SK-N-SH (cell line): ENCODE measurements at regions not wholly inside any gene's neighbourhood (a gene's known extent, or its start where the extent isn't known, plus 50 kb on each side); places are given as distances from the start of the nearest gene placed in this dataset.
A peak's percentile ranks its signal among the peaks of the same experiment; 100 is the strongest.

Experiments
- CTCF ChIA-PET: fragments of 300-600, 350-600 bp; formaldehyde crosslinking; extraction: SDS; loops from one replicate; lab custom pipeline; 2021; lab: Yijun Ruan, JAX
- POLR2A ChIA-PET: fragments of 350-600 bp; sonication (Branson Sonifier 250); formaldehyde crosslinking; extraction: SDS; loops from one replicate; lab custom pipeline; 2020; ENCODE audit warnings: antibody characterized with exemption, inconsistent platforms; lab: Yijun Ruan, JAX
- DNase-seq: peaks from one replicate; pipeline ENCODE4 v3.0.0; 2012
- H2AFZ ChIP-seq: fragments of 200-600 bp; sonication (generic); 2 replicates; pipeline ENCODE4 v1.8.1; 2016; ENCODE audit warnings: antibody characterized with exemption, mild to moderate bottlenecking, low read depth
- H3F3A ChIP-seq: fragments of 200-600 bp; sonication (generic); replicated peaks from 2 replicates; pipeline ENCODE3; 2016; ENCODE audit warnings: antibody characterized with exemption, mild to moderate bottlenecking; ENCODE audit not compliant: insufficient read depth
- H3K27ac ChIP-seq, 2 experiments: fragments of 200-500 bp in 1 of 2; fragments of 200-600 bp in 1 of 2; sonication (Bioruptor generic) in 1 of 2; sonication (generic), shearing (Covaris generic) in 1 of 2; 2 replicates each; pipeline versions ENCODE4 v1.5.1 to v1.6.1; 2014 to 2016; ENCODE audit warnings: low read depth in 2 of 2, inconsistent platforms in 1 of 2, low read length in 1 of 2, mild to moderate bottlenecking in 1 of 2, mixed read lengths in 1 of 2
- H3K27me3 ChIP-seq: fragments of 200-600 bp; sonication (generic), shearing (Covaris generic); 2 replicates; pipeline ENCODE4 v1.6.1; 2016; ENCODE audit warnings: mixed run types; ENCODE audit not compliant: insufficient read depth
- H3K36me3 ChIP-seq, 2 experiments: fragments of 200-500 bp in 1 of 2; fragments of 200-600 bp in 1 of 2; sonication (Bioruptor generic) in 1 of 2; sonication (generic) in 1 of 2; replicated peaks in 1 of 2; 2 replicates each; pipeline versions ENCODE3 to v1.5.1; 2014 to 2016; ENCODE audit warnings: low read length in 1 of 2, mild to moderate bottlenecking in 1 of 2; ENCODE audit not compliant: insufficient read depth in 2 of 2, control insufficient read depth in 1 of 2
- H3K4me1 ChIP-seq, 2 experiments: fragments of 200-500 bp in 1 of 2; fragments of 200-600 bp in 1 of 2; sonication (Bioruptor generic) in 1 of 2; sonication (generic), shearing (Covaris generic) in 1 of 2; 2 replicates each; pipeline versions ENCODE4 v1.5.1 to v1.6.1; 2014 to 2016; ENCODE audit warnings: low read depth in 1 of 2, low read length in 1 of 2, mixed run types in 1 of 2; ENCODE audit not compliant: insufficient read depth in 2 of 2, control insufficient read depth in 1 of 2
- H3K4me2 ChIP-seq: fragments of 200-600 bp; sonication (generic), shearing (Covaris generic); 2 replicates; pipeline ENCODE4 v1.6.1; 2017; ENCODE audit warnings: mixed run types
- H3K4me3 ChIP-seq, 2 experiments: fragments of 200-500 bp in 1 of 2; fragments of 200-600 bp in 1 of 2; sonication (Bioruptor generic) in 1 of 2; sonication (generic), shearing (Covaris generic) in 1 of 2; 2 replicates each; pipeline versions ENCODE4 v1.5.1 to v1.8.1; 2014 to 2016; ENCODE audit warnings: low read depth in 2 of 2, inconsistent platforms in 1 of 2, low read length in 1 of 2, mild to moderate bottlenecking in 1 of 2, mixed read lengths in 1 of 2, moderate library complexity in 1 of 2
- H3K79me2 ChIP-seq: fragments of 200-600 bp; sonication (generic); 2 replicates; pipeline ENCODE4 v1.8.1; 2017; ENCODE audit warnings: mild to moderate bottlenecking; ENCODE audit not compliant: insufficient read depth
- H3K9ac ChIP-seq: fragments of 200-600 bp; sonication (generic); 2 replicates; pipeline ENCODE4 v1.6.1; 2017; ENCODE audit warnings: mixed run types
- H3K9me2 ChIP-seq: fragments of 200-600 bp; sonication (generic); 2 replicates; pipeline ENCODE4 v1.6.1; 2017; ENCODE audit warnings: mixed run types
- H3K9me3 ChIP-seq: fragments of 200-600 bp; sonication (generic); 2 replicates; pipeline ENCODE4 v1.6.1; 2017; ENCODE audit warnings: mixed run types, mild to moderate bottlenecking, moderate library complexity
- H4K20me1 ChIP-seq: fragments of 200-600 bp; sonication (generic); 2 replicates; pipeline ENCODE4 v1.6.1; 2017; ENCODE audit warnings: mild to moderate bottlenecking, mixed run types; ENCODE audit not compliant: insufficient read depth
- CHD2 ChIP-seq: fragments of 150-350 bp; IDR thresholded peaks from 2 replicates; pipeline ENCODE4 v1.6.1; 2018; ENCODE audit warnings: low read length; ENCODE audit not compliant: partially characterized antibody
- EP300 ChIP-seq, 2 experiments: IDR thresholded peaks; 2 replicates each; pipeline versions ENCODE4 v1.4.0 to v1.6.1; 2012; ENCODE audit warnings: borderline replicate concordance in 1 of 2, low read depth in 1 of 2, low read length in 1 of 2
- FOSL2 ChIP-seq: IDR thresholded peaks from 2 replicates; pipeline ENCODE4 v1.4.0; 2012; ENCODE audit warnings: low read depth, mild to moderate bottlenecking, moderate library complexity, borderline replicate concordance
- FOXJ3 ChIP-seq: sonication (generic); formaldehyde crosslinking; IDR thresholded peaks from 2 replicates; pipeline ENCODE4 v1.5.1; 2020; ENCODE audit warnings: mild to moderate bottlenecking, missing genetic modification reagents
- NRF1 ChIP-seq: IDR thresholded peaks from 2 replicates; pipeline ENCODE4 v1.6.1; 2012; ENCODE audit warnings: low read depth, mild to moderate bottlenecking, low read length
- RAD21 ChIP-seq: IDR thresholded peaks from 2 replicates; pipeline ENCODE4 v1.6.1; 2012; ENCODE audit warnings: mild to moderate bottlenecking, low read length
- RCOR1 ChIP-seq: fragments of 150-350 bp; IDR thresholded peaks from 2 replicates; pipeline ENCODE4 v1.6.1; 2017; ENCODE audit warnings: antibody characterized with exemption, low read length
- RFX5 ChIP-seq: IDR thresholded peaks from 2 replicates; pipeline ENCODE4 v1.6.1; 2012; ENCODE audit warnings: mild to moderate bottlenecking, improper control_type of control experiment, low read length
- SMC3 ChIP-seq: IDR thresholded peaks from 2 replicates; pipeline ENCODE4 v1.6.1; 2012; ENCODE audit warnings: low read depth, low read length, improper control_type of control experiment
- TAF1 ChIP-seq: IDR thresholded peaks from 2 replicates; pipeline ENCODE4 v1.6.1; 2012; ENCODE audit warnings: low read depth, mild to moderate bottlenecking, low read length, moderate library complexity, borderline replicate concordance
- YY1 ChIP-seq: IDR thresholded peaks from 2 replicates; pipeline ENCODE4 v1.4.0; 2012; ENCODE audit warnings: low read depth, mild to moderate bottlenecking
- WGBS: methylation state at CpG from one replicate; pipeline ENCODE4 v1.1.6; 2017; ENCODE audit warnings: low lambda C conversion rate; 5-methylcytosine and 5-hydroxymethylcytosine counted together
- TF ChIP-seq, protein P1 (sequence below): IDR thresholded peaks from 2 replicates; pipeline ENCODE4; 2012
- TF ChIP-seq, protein P2 (sequence below): fragments of 200-600 bp; sonication (generic); IDR thresholded peaks from 2 replicates; pipeline ENCODE4 v1.6.1; 2017; ENCODE audit warnings: antibody characterized with exemption, mild to moderate bottlenecking, moderate library complexity
- TF ChIP-seq, protein P3 (sequence below): IDR thresholded peaks from 2 replicates; pipeline ENCODE4 v1.4.0; 2012; ENCODE audit warnings: low read depth, borderline replicate concordance
- TF ChIP-seq, protein P4 (sequence below): fragments of 150-350 bp; IDR thresholded peaks from 2 replicates; pipeline ENCODE4 v1.6.1; 2016; ENCODE audit warnings: mild to moderate bottlenecking, low read depth, low read length

DNA sequence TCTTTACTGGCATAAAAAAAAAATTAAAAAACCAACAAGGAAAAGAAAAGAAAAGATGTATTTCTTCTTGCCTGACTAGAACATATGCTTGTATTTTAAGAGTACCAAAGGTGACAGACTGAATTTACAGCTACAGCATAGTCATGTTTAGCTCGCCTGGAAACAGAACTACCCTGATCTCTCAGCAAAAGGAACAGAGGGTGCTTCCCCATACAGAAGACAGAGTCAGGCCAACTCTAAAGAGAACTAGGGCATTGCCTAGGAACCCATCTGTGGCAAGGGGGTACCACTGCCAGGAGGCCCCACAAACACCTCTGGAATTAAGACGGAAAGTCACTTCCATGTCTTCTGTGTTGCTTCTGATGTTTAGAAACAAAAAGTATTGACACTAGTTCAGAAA is 252.1 kb upstream of the STARD13 start (continued):
- TF ChIP-seq, protein P1, sequence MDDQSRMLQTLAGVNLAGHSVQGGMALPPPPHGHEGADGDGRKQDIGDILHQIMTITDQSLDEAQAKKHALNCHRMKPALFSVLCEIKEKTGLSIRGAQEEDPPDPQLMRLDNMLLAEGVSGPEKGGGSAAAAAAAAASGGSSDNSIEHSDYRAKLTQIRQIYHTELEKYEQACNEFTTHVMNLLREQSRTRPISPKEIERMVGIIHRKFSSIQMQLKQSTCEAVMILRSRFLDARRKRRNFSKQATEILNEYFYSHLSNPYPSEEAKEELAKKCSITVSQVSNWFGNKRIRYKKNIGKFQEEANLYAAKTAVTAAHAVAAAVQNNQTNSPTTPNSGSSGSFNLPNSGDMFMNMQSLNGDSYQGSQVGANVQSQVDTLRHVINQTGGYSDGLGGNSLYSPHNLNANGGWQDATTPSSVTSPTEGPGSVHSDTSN: no peak
- TF ChIP-seq, protein P2, sequence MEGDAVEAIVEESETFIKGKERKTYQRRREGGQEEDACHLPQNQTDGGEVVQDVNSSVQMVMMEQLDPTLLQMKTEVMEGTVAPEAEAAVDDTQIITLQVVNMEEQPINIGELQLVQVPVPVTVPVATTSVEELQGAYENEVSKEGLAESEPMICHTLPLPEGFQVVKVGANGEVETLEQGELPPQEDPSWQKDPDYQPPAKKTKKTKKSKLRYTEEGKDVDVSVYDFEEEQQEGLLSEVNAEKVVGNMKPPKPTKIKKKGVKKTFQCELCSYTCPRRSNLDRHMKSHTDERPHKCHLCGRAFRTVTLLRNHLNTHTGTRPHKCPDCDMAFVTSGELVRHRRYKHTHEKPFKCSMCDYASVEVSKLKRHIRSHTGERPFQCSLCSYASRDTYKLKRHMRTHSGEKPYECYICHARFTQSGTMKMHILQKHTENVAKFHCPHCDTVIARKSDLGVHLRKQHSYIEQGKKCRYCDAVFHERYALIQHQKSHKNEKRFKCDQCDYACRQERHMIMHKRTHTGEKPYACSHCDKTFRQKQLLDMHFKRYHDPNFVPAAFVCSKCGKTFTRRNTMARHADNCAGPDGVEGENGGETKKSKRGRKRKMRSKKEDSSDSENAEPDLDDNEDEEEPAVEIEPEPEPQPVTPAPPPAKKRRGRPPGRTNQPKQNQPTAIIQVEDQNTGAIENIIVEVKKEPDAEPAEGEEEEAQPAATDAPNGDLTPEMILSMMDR: no peak
- TF ChIP-seq RFX5: no peak
- TF ChIP-seq, all 33 proteins: peak for 0

DNA sequence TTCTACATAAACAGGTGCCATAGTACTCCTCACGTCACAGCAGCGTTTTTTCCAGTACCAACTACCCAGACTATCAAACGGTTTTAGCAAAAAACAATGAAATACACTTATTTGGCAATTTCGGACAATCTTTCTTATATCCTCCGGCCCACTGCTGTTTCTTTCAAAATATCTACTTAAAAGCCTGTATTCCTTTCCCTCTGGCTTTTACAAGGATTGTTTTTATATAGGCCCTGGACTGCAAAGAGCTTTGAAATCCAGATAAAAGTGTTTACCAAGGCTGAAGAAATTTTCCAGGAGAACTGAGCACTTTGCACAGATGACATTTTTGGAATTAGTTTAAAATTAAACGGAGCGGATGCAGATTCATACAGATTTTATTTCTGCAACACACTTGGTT is 255.9 kb upstream of the STARD13 start:
- Histone ChIP-seq H4K20me1 (no peaks in the 10 kb centered on the region), H3K9ac (peak overlapping the region; percentile 87), H3K4me3 (peak overlapping the region; percentile 53 to 62), H3F3A (peaks cover 31% of the 10 kb centered on the region), H3K9me3 (no peaks in the 10 kb centered on the region), H3K27me3 (no peaks in the 10 kb centered on the region), H3K36me3 (no peaks in the 10 kb centered on the region), H3K9me2 (no peaks in the 10 kb centered on the region), H3K4me2 (peak overlapping the region; percentile 82), H3K4me1 (peaks cover 19 to 22% of the 10 kb centered on the region in 2 experiments; a peak in 3 of 4 replicates), H2AFZ (peak overlapping the region; percentile 71), H3K79me2 (no peaks in the 10 kb centered on the region), H3K27ac (peak overlapping the region; percentile 100)
- CTCF ChIA-PET: interaction anchor here (0.6 to 1.8 kb wide), 4 partner anchors 316 to 956 kb away, joined by 3 to 8 read pairs (median 3); no protein-coding TSS in a partner anchor
- 91% methylated on average over 7 of the region's 7 CpGs for WGBS
- no peak for DNase-seq
- POLR2A ChIA-PET: no interaction called here
- no peak for TF ChIP-seq YY1
- TF ChIP-seq RAD21: no peak
- TF ChIP-seq NRF1: no peak
- TF ChIP-seq FOXJ3: no peak
- TF ChIP-seq RCOR1: no peak
- TF ChIP-seq SMC3: no peak
- no peak for TF ChIP-seq CHD2
- TF ChIP-seq TAF1: no peak

DNA sequence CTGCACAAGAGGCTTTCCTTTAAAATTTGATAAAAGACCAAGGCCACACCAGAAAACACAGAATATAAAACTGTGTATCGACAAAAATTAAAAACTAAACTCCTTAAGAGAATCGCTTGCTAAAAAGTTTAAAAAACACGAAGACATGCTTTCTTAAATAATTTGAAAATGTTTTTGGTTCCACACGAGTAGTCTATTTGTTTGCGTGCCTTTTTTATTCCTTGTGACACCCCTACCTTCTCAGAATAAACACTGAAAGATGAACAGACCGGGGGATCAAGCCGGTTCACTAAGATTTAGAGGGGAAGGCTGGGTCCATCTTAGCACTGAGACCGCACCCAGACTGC is 256.4 kb upstream of the STARD13 start:
- Histone ChIP-seq H3K27ac (peak overlapping the region; percentile 100), H3K9me2 (no peaks in the 10 kb centered on the region), H2AFZ (peak overlapping the region; percentile 71), H3K36me3 (no peaks in the 10 kb centered on the region), H3K27me3 (no peaks in the 10 kb centered on the region), H3K4me2 (peak overlapping the region; percentile 82), H3K79me2 (no peaks in the 10 kb centered on the region), H3K9me3 (no peaks in the 10 kb centered on the region), H3K9ac (peak overlapping the region; percentile 87), H3F3A (peaks cover 31% of the 10 kb centered on the region), H3K4me1 (peaks cover 19 to 23% of the 10 kb centered on the region in 2 experiments; a peak in 3 of 4 replicates), H4K20me1 (no peaks in the 10 kb centered on the region), H3K4me3 (peak overlapping the region; percentile 53 to 62)
- ChIA-PET CTCF (interaction anchor here (0.8 to 3.0 kb wide), 6 partner anchors 313 to 954 kb away, joined by 3 to 28 read pairs (median 8); partner anchors contain the start of gene PDS5B), POLR2A (no interaction called here)
- no peak for DNase-seq
- TF ChIP-seq EP300 (IDR thresholded peaks at IDR 0.05; ENCODE audit: borderline replicate concordance in 1 of 2, low read depth in 1 of 2, low read length in 1 of 2) (0 out of 4 replicates have a peak, but pooled peaks of 1 of the 2 experiments have one; percentile 9), FOSL2 (no peak)
- TF ChIP-seq, protein P3, sequence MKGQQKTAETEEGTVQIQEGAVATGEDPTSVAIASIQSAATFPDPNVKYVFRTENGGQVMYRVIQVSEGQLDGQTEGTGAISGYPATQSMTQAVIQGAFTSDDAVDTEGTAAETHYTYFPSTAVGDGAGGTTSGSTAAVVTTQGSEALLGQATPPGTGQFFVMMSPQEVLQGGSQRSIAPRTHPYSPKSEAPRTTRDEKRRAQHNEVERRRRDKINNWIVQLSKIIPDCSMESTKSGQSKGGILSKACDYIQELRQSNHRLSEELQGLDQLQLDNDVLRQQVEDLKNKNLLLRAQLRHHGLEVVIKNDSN: no peak
- TF ChIP-seq, protein P4, sequence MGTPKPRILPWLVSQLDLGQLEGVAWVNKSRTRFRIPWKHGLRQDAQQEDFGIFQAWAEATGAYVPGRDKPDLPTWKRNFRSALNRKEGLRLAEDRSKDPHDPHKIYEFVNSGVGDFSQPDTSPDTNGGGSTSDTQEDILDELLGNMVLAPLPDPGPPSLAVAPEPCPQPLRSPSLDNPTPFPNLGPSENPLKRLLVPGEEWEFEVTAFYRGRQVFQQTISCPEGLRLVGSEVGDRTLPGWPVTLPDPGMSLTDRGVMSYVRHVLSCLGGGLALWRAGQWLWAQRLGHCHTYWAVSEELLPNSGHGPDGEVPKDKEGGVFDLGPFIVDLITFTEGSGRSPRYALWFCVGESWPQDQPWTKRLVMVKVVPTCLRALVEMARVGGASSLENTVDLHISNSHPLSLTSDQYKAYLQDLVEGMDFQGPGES: no peak
- TF ChIP-seq, protein P2: no peak
- TF ChIP-seq, protein P1: no peak
- 8% methylated on average over 8 of the region's 8 CpGs for WGBS
